Nephron (organoid): ENCODE measurements at regions not wholly inside any gene's neighbourhood (a gene's known extent, or its start where the extent isn't known, plus 50 kb on each side); places are given as distances from the start of the nearest gene placed in this dataset.
"Not testable (repeated sequence)": the region's sequence is repeated elsewhere in the genome, so short reads cannot be mapped to it uniquely, and the experiment has no call there.

Experiments
- H3K27ac Mint-ChIP-seq, 3 experiments: 2 replicates each; pipeline ENCODE4 v1.8.0; 2020; ENCODE audit warnings: mixed read lengths in 3 of 3, mild to moderate bottlenecking in 2 of 3, moderate library complexity in 1 of 3
- H3K27me3 Mint-ChIP-seq: 2 replicates; pipeline ENCODE4 v1.8.0; 2021; ENCODE audit warnings: low read depth, mild to moderate bottlenecking, moderate library complexity, mixed read lengths
- H3K36me3 Mint-ChIP-seq: 2 replicates; pipeline ENCODE4 v1.8.0; 2020; ENCODE audit warnings: low read depth, mixed read lengths
- H3K4me1 Mint-ChIP-seq: 2 replicates; pipeline ENCODE4 v1.8.0; 2020; ENCODE audit warnings: mixed read lengths
- H3K4me3 Mint-ChIP-seq, 3 experiments: 2 replicates each; pipeline ENCODE4 v1.8.0; 2020; ENCODE audit warnings: mild to moderate bottlenecking in 3 of 3, mixed read lengths in 3 of 3, moderate library complexity in 2 of 3
- H3K9me3 Mint-ChIP-seq: 2 replicates; pipeline ENCODE4 v1.8.0; 2020; ENCODE audit warnings: mixed read lengths
- TF ChIP-seq, protein P1 (sequence below), 3 experiments: fragments of 200-600 bp; sonication (generic); IDR thresholded peaks; one replicate each; pipeline ENCODE4 v1.5.0; 2021; ENCODE audit warnings: antibody characterized with exemption in 3 of 3; ENCODE audit not compliant: unreplicated experiment in 3 of 3

DNA sequence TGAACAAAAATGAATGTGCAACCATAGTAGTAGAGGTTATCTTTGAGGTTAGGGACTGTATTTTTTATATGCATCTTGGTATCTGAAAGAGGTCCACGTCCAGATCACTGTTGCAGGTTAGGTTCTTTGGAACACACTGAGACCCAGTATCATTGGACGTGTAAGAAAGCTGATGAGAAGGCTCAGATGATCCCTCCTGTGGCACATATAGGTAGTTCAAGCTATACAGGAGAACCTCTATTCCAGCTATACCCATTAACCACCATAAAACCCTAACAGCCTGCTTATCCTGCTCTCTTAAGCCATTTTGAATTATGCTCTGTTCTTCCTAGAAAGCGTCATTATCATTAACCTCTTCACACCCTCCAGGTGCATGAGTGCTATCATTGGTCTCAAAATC is 930.7 kb upstream of the HS3ST1 start:
- no peak overlapping the region for H3K4me3 Mint-ChIP-seq
- H3K36me3 Mint-ChIP-seq: no peaks in the 10 kb centered on the region
- no peaks in the 10 kb centered on the region for H3K9me3 Mint-ChIP-seq
- H3K4me1 Mint-ChIP-seq: no peaks in the 10 kb centered on the region
- TF ChIP-seq, protein P1, sequence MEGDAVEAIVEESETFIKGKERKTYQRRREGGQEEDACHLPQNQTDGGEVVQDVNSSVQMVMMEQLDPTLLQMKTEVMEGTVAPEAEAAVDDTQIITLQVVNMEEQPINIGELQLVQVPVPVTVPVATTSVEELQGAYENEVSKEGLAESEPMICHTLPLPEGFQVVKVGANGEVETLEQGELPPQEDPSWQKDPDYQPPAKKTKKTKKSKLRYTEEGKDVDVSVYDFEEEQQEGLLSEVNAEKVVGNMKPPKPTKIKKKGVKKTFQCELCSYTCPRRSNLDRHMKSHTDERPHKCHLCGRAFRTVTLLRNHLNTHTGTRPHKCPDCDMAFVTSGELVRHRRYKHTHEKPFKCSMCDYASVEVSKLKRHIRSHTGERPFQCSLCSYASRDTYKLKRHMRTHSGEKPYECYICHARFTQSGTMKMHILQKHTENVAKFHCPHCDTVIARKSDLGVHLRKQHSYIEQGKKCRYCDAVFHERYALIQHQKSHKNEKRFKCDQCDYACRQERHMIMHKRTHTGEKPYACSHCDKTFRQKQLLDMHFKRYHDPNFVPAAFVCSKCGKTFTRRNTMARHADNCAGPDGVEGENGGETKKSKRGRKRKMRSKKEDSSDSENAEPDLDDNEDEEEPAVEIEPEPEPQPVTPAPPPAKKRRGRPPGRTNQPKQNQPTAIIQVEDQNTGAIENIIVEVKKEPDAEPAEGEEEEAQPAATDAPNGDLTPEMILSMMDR (IDR thresholded peaks at IDR 0.05; ENCODE audit: unreplicated experiment in 3 of 3): no peak
- no peaks in the 10 kb centered on the region for H3K27me3 Mint-ChIP-seq
- no peak overlapping the region for H3K27ac Mint-ChIP-seq

DNA sequence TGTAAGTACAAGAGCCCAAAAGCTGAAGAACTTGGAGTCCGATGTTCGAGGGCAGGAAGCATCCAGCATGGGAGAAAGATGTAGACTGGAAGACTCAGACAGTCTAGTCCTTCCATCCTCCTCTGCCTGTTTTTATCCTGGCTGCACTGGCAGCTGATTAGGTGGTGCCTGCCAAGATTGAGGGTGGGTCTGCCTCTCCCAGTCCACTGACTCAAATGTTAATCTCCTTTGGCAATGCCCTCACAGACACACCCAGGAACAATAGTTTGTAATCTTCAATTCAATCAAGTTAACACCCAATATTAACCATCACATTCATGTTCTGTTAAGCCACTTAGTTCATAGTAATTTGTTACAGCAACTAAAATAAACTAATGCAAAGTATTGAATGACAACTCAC is 904.4 kb upstream of the HS3ST1 start:
- H3K4me1 Mint-ChIP-seq, H3K27ac Mint-ChIP-seq, H3K36me3 Mint-ChIP-seq, H3K27me3 Mint-ChIP-seq, H3K4me3 Mint-ChIP-seq: not testable (repeated sequence)
- H3K9me3 Mint-ChIP-seq: peaks cover 12% of the 10 kb centered on the region

DNA sequence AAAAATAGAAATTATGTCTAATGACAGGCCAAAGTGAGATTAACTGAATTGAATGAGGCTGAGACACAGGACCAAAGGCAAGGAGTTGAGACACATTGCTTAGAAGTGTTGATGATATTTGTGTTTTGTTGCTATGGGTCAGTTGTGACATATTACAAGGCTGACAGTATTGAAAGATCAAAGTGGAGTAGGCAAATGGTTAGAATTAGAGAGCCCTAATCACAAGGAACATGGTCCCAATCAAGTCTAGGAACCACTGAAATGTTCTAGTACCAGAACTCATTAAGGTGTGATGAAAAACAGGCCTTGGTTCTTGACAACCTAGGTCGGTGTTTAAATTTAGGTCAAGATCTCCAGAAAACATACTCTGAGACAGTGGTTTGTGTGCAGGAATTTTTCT is 896.3 kb upstream of the HS3ST1 start:
- TF ChIP-seq, protein P1 (IDR thresholded peaks at IDR 0.05; ENCODE audit: unreplicated experiment in 3 of 3): no peak
- H3K27me3 Mint-ChIP-seq: no peaks in the 10 kb centered on the region
- no peak overlapping the region for H3K4me3 Mint-ChIP-seq
- no peak overlapping the region for H3K27ac Mint-ChIP-seq
- H3K4me1 Mint-ChIP-seq: no peaks in the 10 kb centered on the region
- H3K9me3 Mint-ChIP-seq: no peaks in the 10 kb centered on the region
- no peaks in the 10 kb centered on the region for H3K36me3 Mint-ChIP-seq

DNA sequence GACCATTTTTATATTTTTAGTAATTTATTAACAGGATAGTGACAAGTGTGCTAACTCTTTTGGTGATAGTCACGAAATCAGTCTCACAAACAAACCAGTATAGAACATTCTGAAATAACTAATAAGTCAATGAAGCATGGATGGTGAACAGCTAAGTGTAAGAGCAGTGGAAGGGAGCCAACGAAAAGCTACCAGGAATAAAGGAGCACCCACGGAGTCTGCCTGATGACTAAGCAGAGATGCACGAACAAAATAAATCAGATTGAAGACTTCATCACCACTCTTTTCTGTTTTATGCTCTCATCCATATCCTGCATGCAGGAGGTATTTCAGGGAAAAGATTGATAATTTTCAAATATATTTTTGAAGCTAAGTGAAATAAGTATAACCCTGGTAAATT is 891.1 kb upstream of the HS3ST1 start:
- H3K9me3 Mint-ChIP-seq: no peaks in the 10 kb centered on the region
- no peaks in the 10 kb centered on the region for H3K27me3 Mint-ChIP-seq
- H3K27ac Mint-ChIP-seq: no peak overlapping the region
- TF ChIP-seq, protein P1 (IDR thresholded peaks at IDR 0.05; ENCODE audit: unreplicated experiment in 3 of 3): no peak
- no peak overlapping the region for H3K4me3 Mint-ChIP-seq
- H3K4me1 Mint-ChIP-seq: no peaks in the 10 kb centered on the region
- no peaks in the 10 kb centered on the region for H3K36me3 Mint-ChIP-seq

DNA sequence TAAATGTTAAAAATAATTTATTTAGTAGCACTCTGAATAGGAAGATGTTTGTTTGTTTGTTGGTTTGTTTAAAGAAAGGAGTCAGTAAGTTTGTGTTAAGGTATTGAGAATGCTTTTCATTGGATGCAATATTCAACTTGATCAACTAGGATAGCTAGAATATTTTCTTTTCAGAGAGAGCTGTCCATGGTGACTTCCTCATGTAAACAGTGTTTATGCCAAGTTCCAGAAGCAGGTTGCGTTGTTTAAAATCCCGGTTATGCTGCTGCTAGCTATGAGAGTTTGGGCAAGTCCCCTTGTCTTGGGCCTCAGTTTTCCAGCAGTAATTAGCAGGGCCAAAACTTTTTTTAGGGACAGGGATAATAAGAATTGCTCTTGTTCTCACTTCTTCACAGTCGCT is 876.2 kb upstream of the HS3ST1 start:
- TF ChIP-seq, protein P1 (IDR thresholded peaks at IDR 0.05; ENCODE audit: unreplicated experiment in 3 of 3): no peak
- Mint-ChIP-seq H3K4me3 (no peak overlapping the region), H3K36me3 (no peaks in the 10 kb centered on the region), H3K9me3 (no peaks in the 10 kb centered on the region), H3K4me1 (no peaks in the 10 kb centered on the region), H3K27me3 (no peaks in the 10 kb centered on the region), H3K27ac (no peak overlapping the region)

DNA sequence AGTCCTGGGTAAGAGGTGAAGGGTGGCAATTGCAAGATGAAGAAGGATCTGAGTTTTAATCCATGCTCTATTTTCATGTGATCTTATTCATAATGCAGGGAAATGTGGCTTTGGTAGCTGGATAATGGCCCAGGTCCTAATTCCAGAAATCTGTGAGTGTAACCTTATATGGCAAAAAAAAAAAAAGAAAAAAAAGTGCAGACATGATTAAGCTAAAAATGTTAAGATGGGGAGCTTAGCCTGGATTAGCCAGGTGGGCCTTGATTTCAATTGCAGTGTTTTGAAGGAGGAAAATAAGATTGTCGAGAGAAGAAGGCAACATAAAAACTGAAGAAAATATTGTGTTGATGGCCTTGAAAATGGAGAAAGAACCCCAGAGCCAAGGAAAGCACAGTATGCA is 867.7 kb upstream of the HS3ST1 start:
- Mint-ChIP-seq H3K27ac (no peak overlapping the region), H3K9me3 (no peaks in the 10 kb centered on the region), H3K36me3 (no peaks in the 10 kb centered on the region), H3K4me3 (no peak overlapping the region), H3K27me3 (no peaks in the 10 kb centered on the region), H3K4me1 (no peaks in the 10 kb centered on the region)
- TF ChIP-seq, protein P1 (IDR thresholded peaks at IDR 0.05; ENCODE audit: unreplicated experiment in 3 of 3): no peak
